NCI-H1930 (cell line): ENCODE measurements at regions not wholly inside any gene's neighbourhood (a gene's known extent, or its start where the extent isn't known, plus 50 kb on each side); places are given as distances from the start of the nearest gene placed in this dataset.

Source experiments
- DNase-seq, 2 experiments: peaks; one replicate each; lab custom pipeline; 2025; lab: John Stamatoyannopoulos, UW

DNA sequence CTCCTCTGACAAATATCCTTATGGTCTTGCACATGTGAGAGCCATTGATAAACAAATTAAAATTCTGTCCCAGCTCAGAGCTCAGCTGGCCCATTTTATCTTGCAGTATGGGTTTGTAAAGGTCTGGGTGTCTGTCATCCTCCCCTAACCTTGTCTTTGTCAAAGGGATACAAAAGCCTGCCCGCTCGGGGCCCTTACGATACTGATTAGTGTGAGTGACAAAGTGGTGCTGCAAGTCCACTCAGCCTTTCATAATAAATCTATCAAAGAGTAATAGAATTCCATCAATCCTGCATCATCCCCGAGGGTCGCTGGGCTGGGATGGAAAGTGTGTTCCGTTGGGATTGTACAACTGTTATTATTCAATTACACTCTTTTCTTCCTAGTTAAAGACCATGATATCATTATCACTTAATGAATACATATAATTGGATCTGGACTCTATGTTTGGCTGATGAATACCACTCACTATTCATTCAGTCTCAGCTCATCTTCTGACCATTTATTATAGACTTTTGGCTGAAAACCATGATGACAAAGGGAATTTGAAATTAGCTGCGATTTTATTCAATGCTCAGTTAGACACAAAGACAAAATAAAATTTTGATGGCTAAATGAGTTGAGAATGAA is 122.5 kb upstream of the FOXD3 start:
- peak in 1 of 2 experiments; percentile 77 for DNase-seq

- DNase-seq, result no peak
Measured at GRCh38 chr1:63200676-63201075, 121.7 kb upstream of the FOXD3 start.

GRCh38 chr1:63203641-63204040 is 118.7 kb upstream of the FOXD3 start:
- DNase-seq, result no peak

DNA sequence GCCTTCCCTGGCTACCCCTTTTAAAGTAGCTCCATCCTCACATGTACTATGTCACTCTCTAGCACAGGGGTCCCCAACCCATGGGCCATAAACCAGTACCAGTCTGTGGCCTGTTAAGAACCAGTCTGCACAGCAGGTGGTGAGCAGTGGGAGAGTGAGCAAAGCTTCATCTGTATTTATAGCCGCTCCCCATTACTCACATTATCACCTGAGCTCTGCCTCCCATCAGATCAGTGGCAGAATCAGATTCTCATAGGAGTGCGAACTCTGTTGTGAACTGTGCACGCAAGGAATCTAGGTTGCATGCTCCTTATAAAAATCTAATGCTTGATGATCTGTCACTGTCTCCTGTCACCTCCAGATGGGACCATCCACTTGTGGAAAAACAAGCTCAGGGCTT is 116.6 kb upstream of the FOXD3 start:
- no peak for DNase-seq

DNA sequence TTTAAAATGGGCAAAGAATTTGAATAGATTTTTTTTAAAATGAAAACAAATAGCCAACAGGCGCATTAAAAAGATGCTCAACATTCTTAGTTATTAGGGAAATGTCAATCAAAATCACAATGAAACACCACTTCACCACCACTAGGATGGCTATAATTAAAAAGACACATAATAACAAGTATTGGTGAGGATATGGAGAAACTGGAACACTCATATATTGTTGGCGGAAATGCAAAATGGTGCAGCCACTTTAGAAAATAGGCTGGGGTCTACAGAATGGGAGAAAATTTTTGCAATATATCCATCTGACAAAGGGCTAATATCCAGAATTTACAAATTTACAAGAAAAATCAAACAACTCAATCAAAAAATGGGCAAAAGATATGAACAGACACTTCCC is 107.8 kb upstream of the FOXD3 start:
- DNase-seq, result no peak

DNA sequence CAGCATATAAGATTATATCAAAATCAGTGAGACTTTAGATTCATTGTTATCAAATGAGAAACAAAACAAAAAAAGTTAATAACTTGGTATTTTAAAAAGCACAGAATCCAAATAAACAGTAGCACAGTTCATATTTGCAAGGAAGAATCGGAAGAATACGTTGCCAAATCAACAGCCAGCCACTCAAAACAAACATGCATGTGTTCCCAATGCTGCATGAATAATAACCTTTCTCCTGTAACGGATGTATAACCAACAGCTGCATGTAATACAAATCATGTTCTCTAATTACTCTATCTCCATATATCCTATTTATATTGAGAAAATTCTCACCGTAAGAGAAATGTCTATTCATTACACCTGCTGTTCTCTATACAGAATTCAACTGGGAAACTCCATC is 98.9 kb upstream of the FOXD3 start:
- no peak for DNase-seq

GRCh38 chr1:63230722-63231121 is 91.6 kb upstream of the FOXD3 start:
- no peak for DNase-seq

- DNase-seq, result no peak
Measured at GRCh38 chr1:63238721-63239120, 83.6 kb upstream of the FOXD3 start.

DNA sequence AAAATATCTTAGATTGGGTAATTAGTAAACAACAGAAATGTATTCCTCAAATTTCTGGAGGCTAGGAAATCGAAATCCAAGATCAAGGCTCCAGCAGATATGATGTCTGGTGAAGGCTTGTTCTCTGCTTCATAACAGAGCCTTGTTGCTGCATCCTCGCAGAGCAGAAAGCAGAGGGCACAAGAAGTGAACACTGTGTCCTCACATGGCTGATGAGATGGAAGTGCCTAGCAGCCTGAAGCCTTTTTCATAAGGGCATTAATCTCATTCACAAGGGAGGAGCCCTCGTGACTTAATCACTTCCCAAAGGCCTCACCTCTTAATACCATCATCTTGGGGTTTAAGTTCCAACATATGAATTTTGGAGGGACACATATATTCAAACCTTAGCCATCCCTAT is 77.2 kb upstream of the FOXD3 start:
- no peak for DNase-seq

DNA sequence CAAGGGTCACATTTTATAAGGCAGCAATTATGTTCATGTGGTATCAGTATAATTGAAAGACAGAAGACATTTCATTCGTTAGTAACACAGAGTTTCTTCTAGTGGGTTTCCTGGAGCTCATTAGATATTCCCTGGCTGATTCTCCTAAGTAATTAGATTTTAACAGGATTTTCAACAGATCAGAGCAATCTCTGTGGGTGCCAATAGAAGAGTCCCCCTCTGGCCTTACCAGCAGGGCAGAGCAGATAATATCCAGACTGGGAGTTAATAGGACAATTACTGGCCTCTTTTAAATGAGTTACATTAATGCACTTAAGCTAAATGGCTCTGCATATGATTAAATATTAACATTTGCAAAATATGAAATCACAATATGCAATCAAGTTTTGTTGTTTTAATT is 74.2 kb upstream of the FOXD3 start:
- DNase-seq, result no peak

DNA sequence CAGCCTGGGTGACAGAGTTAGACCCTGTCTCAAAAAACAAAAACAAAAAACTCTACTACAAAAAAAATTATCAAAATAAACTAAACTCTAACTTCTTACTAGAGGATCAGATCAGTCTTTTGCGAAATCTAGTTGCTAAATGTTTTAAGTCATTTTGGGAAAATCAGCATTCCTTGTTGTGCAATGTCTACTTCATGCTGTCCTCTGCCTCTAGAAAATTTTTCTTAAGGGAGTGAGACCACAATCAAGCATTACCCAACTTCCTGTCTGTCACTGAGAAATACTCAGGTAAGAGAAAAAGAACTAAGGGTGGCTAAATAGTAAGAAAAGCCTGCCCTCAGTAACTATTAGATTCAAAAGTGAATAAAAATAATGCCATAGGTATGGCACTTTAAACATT is 67.2 kb upstream of the FOXD3 start:
- no peak for DNase-seq

DNA sequence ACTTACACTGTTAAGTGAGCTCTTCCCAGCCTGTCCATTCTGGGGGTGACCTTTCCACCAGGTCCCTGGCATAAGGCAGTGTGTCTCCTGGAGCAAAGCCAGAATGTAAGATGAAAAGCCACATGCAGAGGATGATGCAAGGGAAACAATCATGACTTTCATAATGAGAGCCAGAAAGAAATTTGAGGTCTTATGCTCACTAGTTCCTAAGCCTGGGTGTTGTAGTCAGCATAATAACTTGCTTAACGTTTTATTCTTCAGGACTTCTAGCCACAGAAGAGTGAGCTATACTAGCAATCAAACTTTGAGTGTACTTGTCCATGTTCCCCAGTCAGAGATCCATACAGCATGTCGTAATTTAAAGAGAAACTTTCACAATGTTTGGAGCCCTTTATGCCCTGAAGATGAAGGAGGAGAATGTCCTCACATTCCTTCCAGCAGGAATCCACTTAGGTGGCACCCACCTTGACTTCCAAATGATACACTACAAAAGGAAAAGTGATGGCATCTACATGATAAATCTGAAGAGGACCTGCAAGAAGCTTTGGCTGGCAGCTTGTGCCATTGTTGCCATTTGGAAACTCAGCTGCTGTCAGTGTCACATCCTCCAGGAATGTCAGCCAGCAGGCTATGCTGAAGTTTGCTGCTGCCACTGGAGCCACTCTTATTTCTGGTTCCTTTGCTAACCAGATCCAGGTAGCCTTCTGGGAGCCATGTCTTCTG is 60.5 kb upstream of the FOXD3 start:
- no peak for DNase-seq

DNA sequence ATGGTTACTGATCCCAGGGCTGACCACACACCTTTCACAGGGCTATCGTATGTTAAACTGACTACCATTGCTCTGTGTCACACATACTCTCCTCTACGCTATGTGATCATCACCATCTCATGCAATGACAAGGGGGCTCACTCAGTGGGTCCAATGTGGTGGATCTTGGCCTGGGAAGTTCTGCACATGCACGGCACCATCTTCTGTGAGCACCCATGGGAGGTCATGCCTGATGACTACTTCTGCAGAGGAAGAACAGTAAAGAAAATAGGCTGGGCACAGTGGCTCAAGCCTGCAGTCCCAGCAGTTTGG is 60.0 kb upstream of the FOXD3 start:
- no peak for DNase-seq

- no peak for DNase-seq
Measured at GRCh38 chr1:63264161-63264560, 58.2 kb upstream of the FOXD3 start.

GRCh38 chr1:63266857-63267256 is 55.5 kb upstream of the FOXD3 start:
- no peak for DNase-seq

- no peak for DNase-seq
Measured at GRCh38 chr1:63268876-63269275, 53.5 kb upstream of the FOXD3 start.

DNA sequence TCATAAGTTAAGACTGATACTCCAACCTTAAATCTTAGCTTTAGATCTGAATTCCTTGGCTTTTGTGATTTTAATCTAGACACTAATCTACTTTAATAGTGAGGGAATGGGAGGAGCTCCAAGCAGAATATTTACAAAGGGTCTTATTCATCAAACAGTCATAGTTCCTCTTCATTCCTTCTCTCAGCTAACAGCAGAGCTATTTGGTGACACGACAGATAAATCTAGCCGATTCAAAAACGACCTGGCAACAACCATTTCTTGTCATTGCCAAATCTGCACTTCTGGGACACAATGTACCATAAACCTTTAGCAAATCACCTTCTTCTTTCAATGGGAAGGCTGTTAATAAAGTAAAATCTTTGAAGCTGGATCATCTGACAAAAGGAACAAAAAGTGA is 52.8 kb upstream of the FOXD3 start:
- no peak for DNase-seq
